Dermis blood vessel endothelial cell (primary cell): ENCODE measurements at regions not wholly inside any gene's neighbourhood (a gene's known extent, or its start where the extent isn't known, plus 50 kb on each side); places are given as distances from the start of the nearest gene placed in this dataset.

Experiments used
- DNase-seq: peaks from one replicate; pipeline ENCODE4 v3.0.0; 2010

GRCh38 chr6:133632206-133632605 is 256.7 kb upstream of the TCF21 start:
- DNase-seq = no peak

- DNase-seq = no peak
Measured at GRCh38 chr6:133632906-133633305, 256.0 kb upstream of the TCF21 start.

- DNase-seq = no peak
Measured at GRCh38 chr6:133634474-133634873, 254.4 kb upstream of the TCF21 start.

- no peak for DNase-seq
Measured at GRCh38 chr6:133635447-133635846, 253.5 kb upstream of the TCF21 start.

GRCh38 chr6:133637436-133637835 is 251.5 kb upstream of the TCF21 start:
- no peak for DNase-seq

GRCh38 chr6:133637874-133638273 is 251.0 kb upstream of the TCF21 start:
- DNase-seq = no peak

- DNase-seq = no peak
Measured at GRCh38 chr6:133641104-133641503, 247.8 kb upstream of the TCF21 start.

GRCh38 chr6:133644548-133644891 is 244.4 kb upstream of the TCF21 start:
- DNase-seq = no peak

GRCh38 chr6:133644892-133645619 is 243.9 kb upstream of the TCF21 start:
- DNase-seq = no peak

GRCh38 chr6:133645966-133646740 is 242.8 kb upstream of the TCF21 start:
- DNase-seq = no peak

- DNase-seq = no peak
Measured at GRCh38 chr6:133648581-133648980, 240.3 kb upstream of the TCF21 start.

- DNase-seq = no peak
Measured at GRCh38 chr6:133671376-133671775, 217.5 kb upstream of the TCF21 start.

- no peak for DNase-seq
Measured at GRCh38 chr6:133673056-133673455, 215.9 kb upstream of the TCF21 start.

- DNase-seq = no peak
Measured at GRCh38 chr6:133674661-133675060, 214.3 kb upstream of the TCF21 start.

- DNase-seq = no peak
Measured at GRCh38 chr6:133680994-133681393, 207.9 kb upstream of the TCF21 start.

- no peak for DNase-seq
Measured at GRCh38 chr6:133681891-133682290, 207.0 kb upstream of the TCF21 start.

GRCh38 chr6:133682506-133683307 is 206.2 kb upstream of the TCF21 start:
- DNase-seq = no peak

GRCh38 chr6:133683308-133683580 is 205.7 kb upstream of the TCF21 start:
- no peak for DNase-seq

- no peak for DNase-seq
Measured at GRCh38 chr6:133683606-133684005, 205.3 kb upstream of the TCF21 start.

GRCh38 chr6:133688705-133689492 is 200.0 kb upstream of the TCF21 start:
- DNase-seq = no peak

GRCh38 chr6:133689863-133690262 is 199.1 kb upstream of the TCF21 start:
- DNase-seq = no peak

- DNase-seq = no peak
Measured at GRCh38 chr6:133693565-133693964, 195.3 kb upstream of the TCF21 start.

- no peak for DNase-seq
Measured at GRCh38 chr6:133697185-133697584, 191.7 kb upstream of the TCF21 start.
